ENCODE measurements at regions not wholly inside any gene's neighbourhood (a gene's known extent, or its start where the extent isn't known, plus 50 kb on each side); places are given as distances from the start of the nearest gene placed in this dataset.

DNA sequence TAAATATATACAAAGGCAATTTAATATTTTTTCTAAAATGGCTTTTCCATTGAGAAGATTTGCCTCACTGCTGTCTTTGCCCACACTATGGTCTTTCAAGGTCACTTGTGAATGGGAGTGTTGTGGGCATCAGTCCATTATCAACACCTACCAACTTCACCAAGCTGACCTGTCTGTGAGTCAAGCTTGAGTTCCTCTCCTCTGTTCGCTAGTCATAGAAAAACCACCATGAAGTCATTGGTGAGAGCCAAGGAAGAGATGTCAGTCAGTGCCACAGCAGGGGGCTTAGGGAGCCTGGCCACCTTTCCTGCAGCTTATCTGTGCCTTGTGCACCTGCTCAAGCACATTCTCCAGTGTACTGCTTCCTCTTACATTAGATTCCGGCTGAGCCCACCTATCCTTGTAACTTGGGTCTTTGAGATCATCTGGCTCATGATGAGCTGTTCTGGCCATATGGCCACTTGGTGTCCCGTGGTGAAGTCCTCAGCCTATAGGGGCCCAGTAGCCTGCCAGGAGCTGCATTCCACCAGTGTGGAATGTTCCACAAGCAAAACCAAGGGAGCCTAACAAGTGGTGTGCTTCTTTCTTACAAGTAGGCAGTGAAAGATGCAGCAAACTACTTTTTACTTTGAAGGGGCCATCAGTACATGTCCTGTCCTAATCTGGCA lies 80.8 kb upstream of the C12orf71 start:
- Histone ChIP-seq H3K9ac (ENCODE audit: low read length) (no peak overlapping the region), H4K20me1 (ENCODE audit: insufficient read depth) (no peaks in the 10 kb centered on the region), H3K4me2 (ENCODE audit: low read length) (no peak overlapping the region), H3K79me2 (ENCODE audit: insufficient read depth, low read length) (no peaks in the 10 kb centered on the region), H3K27ac (ENCODE audit: low read depth, low read length) (no peak overlapping the region), H3K36me3 (ENCODE audit: control insufficient read depth in 1 of 2, insufficient read depth in 2 of 2, low read length in 2 of 2) (no peaks in the 10 kb centered on the region), H3K27me3 (ENCODE audit: insufficient read depth, low read length) (no peaks in the 10 kb centered on the region), H3K9me3 (ENCODE audit: control insufficient read depth in 1 of 2, insufficient read depth in 1 of 2, low read depth in 1 of 2, low read length in 2 of 2) (no peaks in the 10 kb centered on the region), H3K4me1 (ENCODE audit: control insufficient read depth in 1 of 2, insufficient read depth in 2 of 2, low read length in 2 of 2) (peaks cover 0 to 9% of the 10 kb centered on the region in 2 experiments; a peak in 1 of 4 replicates), H3K4me3 (replicated peaks in 1 of 2; ENCODE audit: low read depth in 1 of 2, low read length in 2 of 2) (no peak overlapping the region), H3K9me2 (ENCODE audit: insufficient read depth) (no peaks in the 10 kb centered on the region), H2AFZ (ENCODE audit: low read depth, low read length, poor library complexity, severe bottlenecking) (no peak overlapping the region)
- ChIA-PET POLR2A (no interaction called here), RAD21 (ENCODE audit: low non-redundant PET in 1 of 2, low total read pairs in 2 of 2, uncharacterized antibody in 2 of 2, unreplicated experiment in 2 of 2) (no interaction called here), CTCF (no interaction called here)
- BruUV-seq (replicated peaks), result no TSS peak
- DNase-seq (ENCODE audit: low read depth, low spot score), result no peak
- TF ChIP-seq EZH2phosphoT487 (IDR thresholded peaks at IDR 0.05; ENCODE audit: borderline replicate concordance), result no peak
- no peak for TF ChIP-seq ATF3 (IDR thresholded peaks at IDR 0.05)
- intact Hi-C loops (cut with micrococcal nuclease), result no loop called here
- peak; percentile 54; the same call in 1 of the 2 replicates for ATAC-seq

DNA sequence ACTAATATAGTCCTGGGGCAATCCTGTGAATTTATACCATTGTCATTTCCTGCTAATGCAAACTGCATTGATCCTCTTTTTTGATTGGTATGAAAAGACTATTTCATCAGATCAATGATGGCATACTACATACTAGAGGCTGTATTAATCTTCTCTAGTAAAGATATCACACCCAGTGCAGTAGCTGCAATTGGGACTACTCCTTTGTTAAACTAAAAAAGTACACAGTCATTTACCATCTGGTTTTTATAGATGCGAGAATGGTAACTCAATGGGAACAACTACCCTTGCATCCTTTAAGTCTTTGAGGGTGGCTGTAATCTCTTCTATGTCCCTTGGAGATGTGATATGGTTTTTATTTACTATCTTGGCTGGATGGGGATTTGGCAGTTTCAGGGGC lies 80.2 kb upstream of the STK38L start:
- TF ChIP-seq ZBTB33 (IDR thresholded peaks at IDR 0.05; ENCODE audit: extremely low read depth, insufficient replicate concordance, low read length) (no peak), RAD21 (IDR thresholded peaks at IDR 0.05; ENCODE audit: low read depth) (no peak)
- H4K20me1 ChIP-seq (ENCODE audit: insufficient read depth), result no peaks in the 10 kb centered on the region
- BruUV-seq (replicated peaks), result no TSS peak
- H3K36me3 ChIP-seq (ENCODE audit: control insufficient read depth in 1 of 2, insufficient read depth in 2 of 2, low read length in 2 of 2), result no peaks in the 10 kb centered on the region
- H3K9me3 ChIP-seq (ENCODE audit: control insufficient read depth in 1 of 2, insufficient read depth in 1 of 2, low read depth in 1 of 2, low read length in 2 of 2), result no peaks in the 10 kb centered on the region
- DNase-seq (ENCODE audit: low read depth, low spot score) (no peak), ATAC-seq (no peak)
- no peak overlapping the region for H3K4me3 ChIP-seq (replicated peaks in 1 of 2; ENCODE audit: low read depth in 1 of 2, low read length in 2 of 2)
- ChIA-PET POLR2A (no interaction called here), CTCF (no interaction called here), RAD21 (ENCODE audit: low non-redundant PET in 1 of 2, low total read pairs in 2 of 2, uncharacterized antibody in 2 of 2, unreplicated experiment in 2 of 2) (no interaction called here)
- no peak overlapping the region for H3K27ac ChIP-seq (ENCODE audit: low read depth, low read length)
- no peaks in the 10 kb centered on the region for H3K9me2 ChIP-seq (ENCODE audit: insufficient read depth)
- H3K9ac ChIP-seq (ENCODE audit: low read length), result no peak overlapping the region
- no peak overlapping the region for H3K4me2 ChIP-seq (ENCODE audit: low read length)
- intact Hi-C loops (cut with micrococcal nuclease), result no loop called here
- H3K27me3 ChIP-seq (ENCODE audit: insufficient read depth, low read length), result no peaks in the 10 kb centered on the region
- no peaks in the 10 kb centered on the region for H3K79me2 ChIP-seq (ENCODE audit: insufficient read depth, low read length)
- peaks cover 0 to 9% of the 10 kb centered on the region in 2 experiments; a peak in 1 of 4 replicates for H3K4me1 ChIP-seq (ENCODE audit: control insufficient read depth in 1 of 2, insufficient read depth in 2 of 2, low read length in 2 of 2)
- no peak overlapping the region for H2AFZ ChIP-seq (ENCODE audit: low read depth, low read length, poor library complexity, severe bottlenecking)

Measured in HCT116 (cell line).